Stomach (tissue), 8 donors: ENCODE measurements at regions not wholly inside any gene's neighbourhood (a gene's known extent, or its start where the extent isn't known, plus 50 kb on each side); places are given as distances from the start of the nearest gene placed in this dataset.
A peak's percentile ranks its signal among the peaks of the same experiment; 100 is the strongest.

Source experiments
- DNase-seq, 2 donors: peaks; one replicate each; pipeline versions ENCODE4 v3.0.0 to v3.0.0-alpha.2; 2013 to 2019
- H3K27ac ChIP-seq, 5 donors: fragments of 200-600 bp in 4 of 5; sonication (generic) in 4 of 5; one replicate each; pipeline ENCODE4 v1.5.1; 2013 to 2019; ENCODE audit warnings: mild to moderate bottlenecking in 1 of 5, moderate library complexity in 1 of 5
- H3K27me3 ChIP-seq, 3 donors: fragments of 200-600 bp; sonication (generic); one replicate each; pipeline ENCODE4 v1.5.1; 2017 to 2019; ENCODE audit warnings: mixed run types in 1 of 3
- H3K36me3 ChIP-seq, 4 donors: fragments of 200-600 bp; sonication (generic); 1 replicate in 3 of 4; 2 replicates in 1 of 4; pipeline ENCODE4 v1.5.1; 2016 to 2019
- H3K4me1 ChIP-seq, 4 donors: fragments of 200-600 bp; sonication (generic); one replicate each; pipeline ENCODE4 v1.5.1; 2016 to 2019
- H3K4me3 ChIP-seq, 4 donors: fragments of 200-600 bp; sonication (generic) in 3 of 4; one replicate each; pipeline ENCODE4 v1.5.1; 2016 to 2019; ENCODE audit warnings: mild to moderate bottlenecking in 1 of 4
- H3K9me3 ChIP-seq, 4 donors: fragments of 200-600 bp; sonication (generic); one replicate each; pipeline ENCODE4 v1.5.1; 2016 to 2019
- CTCF ChIP-seq, 7 experiments: fragments of 450-650 bp in 4 of 7; fragments of 200-600 bp in 3 of 7; sonication (generic) in 3 of 7; IDR thresholded peaks; one replicate each; pipeline ENCODE4 v1.5.1; 2016 to 2019; ENCODE audit warnings: antibody characterized with exemption in 7 of 7, control low read depth in 2 of 7, mild to moderate bottlenecking in 1 of 7
- EP300 ChIP-seq: sonication (generic); formaldehyde crosslinking; IDR thresholded peaks from one replicate; pipeline ENCODE4 v1.6.1; 2017; ENCODE audit warnings: antibody characterized with exemption
- POLR2A ChIP-seq, 4 donors: fragments of 450-650 bp; IDR thresholded peaks; one replicate each; pipeline ENCODE4 v1.6.1; 2016; ENCODE audit warnings: antibody characterized with exemption in 4 of 4, control low read depth in 2 of 4, mild to moderate bottlenecking in 1 of 4, moderate library complexity in 1 of 4
- POLR2AphosphoS5 ChIP-seq, 3 donors: sonication (generic); formaldehyde crosslinking; IDR thresholded peaks; one replicate each; pipeline ENCODE4 v1.6.1; 2016; ENCODE audit warnings: antibody characterized with exemption in 3 of 3
- WGBS, 5 donors: extraction: QIAGEN DNeasy Blood & Tissue Kit in 3 of 5; methylation state at CpG; one replicate each; pipeline versions ENCODE4 v1.1.5 to v1.1.7; 2013 to 2018; 5-methylcytosine and 5-hydroxymethylcytosine counted together
- intact Hi-C: fragments of 100-400 bp; cut with DNase I; formaldehyde crosslinking; loops from one replicate; pipeline ENCODE4 v1.15.1; 2023; ENCODE audit warnings: low total_unique reads
- donor health status: healthy with polysubstance abuse.
- donor health status: Bipolar disorder and iron deficiency.
- donor health status: healthy.

- intact Hi-C loops: no loop called here
Measured at GRCh38 chr1:25145775-25146393, 86.4 kb downstream of the SYF2 start.

GRCh38 chr1:25140073-25140797, 92.1 kb downstream of the SYF2 start:
- no peaks in the 10 kb centered on the region for H3K9me3 ChIP-seq
- TF ChIP-seq POLR2A (IDR thresholded peaks at IDR 0.05): no peak
- TF ChIP-seq CTCF (IDR thresholded peaks at IDR 0.05): no peak
- no peak for TF ChIP-seq POLR2AphosphoS5 (IDR thresholded peaks at IDR 0.05)
- TF ChIP-seq EP300: no peak
- peak in 1 of 2 donors; percentile 23 for DNase-seq
- H3K4me1 ChIP-seq: no peaks in the 10 kb centered on the region
- intact Hi-C loops: no loop called here
- no peak overlapping the region for H3K4me3 ChIP-seq
- no peak overlapping the region for H3K27ac ChIP-seq
- H3K27me3 ChIP-seq: peaks cover 0 to 29% (median 0%) of the 10 kb centered on the region in 3 donors
- 58 to 67% (median 65%) methylated on average over 15 of the region's 15 CpGs for WGBS, 5 donors
- H3K36me3 ChIP-seq: no peaks in the 10 kb centered on the region

More at GRCh38 chr1:25145775-25146393, 86.4 kb downstream of the SYF2 start:
- Histone ChIP-seq H3K27ac (no peak overlapping the region), H3K36me3 (no peaks in the 10 kb centered on the region), H3K4me3 (no peak overlapping the region), H3K9me3 (no peaks in the 10 kb centered on the region), H3K27me3 (peaks cover 0 to 34% (median 0%) of the 10 kb centered on the region in 3 donors), H3K4me1 (no peaks in the 10 kb centered on the region)
- TF ChIP-seq EP300: no peak
- no peak for TF ChIP-seq POLR2A (IDR thresholded peaks at IDR 0.05)
- TF ChIP-seq CTCF (IDR thresholded peaks at IDR 0.05): no peak
- no peak for TF ChIP-seq POLR2AphosphoS5 (IDR thresholded peaks at IDR 0.05)
- no peak for DNase-seq
- 72 to 83% (median 81%) methylated on average over 17 of the region's 17 CpGs for WGBS, 5 donors

GRCh38 chr1:25137521-25138395, 94.5 kb downstream of the SYF2 start:
- WGBS, 5 donors: 92 to 94% (median 92%) methylated on average over 2 of the region's 2 CpGs
- H3K4me1 ChIP-seq: no peaks in the 10 kb centered on the region
- no peaks in the 10 kb centered on the region for H3K36me3 ChIP-seq
- peaks cover 0 to 38% (median 0%) of the 10 kb centered on the region in 3 donors for H3K27me3 ChIP-seq
- TF ChIP-seq EP300 (no peak), POLR2AphosphoS5 (IDR thresholded peaks at IDR 0.05) (no peak), POLR2A (IDR thresholded peaks at IDR 0.05) (no peak), CTCF (IDR thresholded peaks at IDR 0.05) (no peak)
- H3K4me3 ChIP-seq: no peak overlapping the region
- H3K27ac ChIP-seq: no peak overlapping the region
- intact Hi-C loops: no loop called here
- DNase-seq: no peak
- no peaks in the 10 kb centered on the region for H3K9me3 ChIP-seq

GRCh38 chr1:25137106-25137505, 95.2 kb downstream of the SYF2 start:
- Histone ChIP-seq H3K27me3 (peaks cover 0 to 38% (median 0%) of the 10 kb centered on the region in 3 donors), H3K9me3 (no peaks in the 10 kb centered on the region), H3K4me1 (no peaks in the 10 kb centered on the region), H3K4me3 (no peak overlapping the region), H3K36me3 (no peaks in the 10 kb centered on the region), H3K27ac (no peak overlapping the region)
- no peak for TF ChIP-seq POLR2AphosphoS5 (IDR thresholded peaks at IDR 0.05)
- TF ChIP-seq CTCF (IDR thresholded peaks at IDR 0.05): no peak
- no peak for TF ChIP-seq POLR2A (IDR thresholded peaks at IDR 0.05)
- TF ChIP-seq EP300: no peak
- DNase-seq: no peak
- intact Hi-C loops: no loop called here
- WGBS, 5 donors: 43 to 59% (median 58%) methylated on average over 1 of the region's 1 CpG
